HepG2 (cell line): ENCODE measurements at regions not wholly inside any gene's neighbourhood (a gene's known extent, or its start where the extent isn't known, plus 50 kb on each side); places are given as distances from the start of the nearest gene placed in this dataset.

ENCODE experiments used
- ATAC-seq: fragments of 200-7000 bp; cut with Tn5 transposase; 3 replicates; pipeline ENCODE4 v1.9.1; 2020; ENCODE audit warnings: mild to moderate bottlenecking, moderate library complexity
- BruUV-seq: library from RNA; stranded (reverse); fragments of 400-500 nt; replicated peaks from 2 replicates; lab custom pipeline; 2021; lab: Mats Ljungman, UMichigan
- CTCF ChIA-PET: fragments of 300-600 bp; formaldehyde crosslinking; extraction: SDS; loops from one replicate; lab custom pipeline; 2021; ENCODE audit warnings: low total read pairs, inconsistent platforms, low intra/inter-chr PET ratio; lab: Yijun Ruan, JAX
- POLR2A ChIA-PET: fragments of 350-600 bp; sonication (Branson Sonifier 250); formaldehyde crosslinking; loops from one replicate; lab custom pipeline; 2020; ENCODE audit warnings: antibody characterized with exemption, inconsistent platforms; lab: Yijun Ruan, JAX
- DNase-seq: peaks from one replicate; pipeline ENCODE4 v3.0.0-alpha.2; 2015; ENCODE audit warnings: low spot score
- FAIRE-seq: peaks from 3 replicates; lab custom pipeline; 2011; peaks lifted over from hg19 to GRCh38; lab: Jason Lieb, UNC
- H2AFZ ChIP-seq: one replicate; pipeline ENCODE4 v1.6.1; 2011; ENCODE audit warnings: low read length, inconsistent platforms
- H3K27ac ChIP-seq: fragments of 300-600 bp; 3 replicates; pipeline ENCODE4 v1.8.0; 2011; ENCODE audit warnings: mixed run types, mild to moderate bottlenecking, mixed read lengths, low read length, inconsistent platforms; ENCODE audit not compliant: insufficient read depth; ENCODE audit errors: extremely low read length
- H3K27me3 ChIP-seq, 2 experiments: fragments of 200-600 bp in 1 of 2; 2 replicates in 1 of 2; 3 replicates in 1 of 2; pipeline versions ENCODE4 v1.6.0 to v1.8.0; 2011; ENCODE audit warnings: low read length in 2 of 2, mild to moderate bottlenecking in 2 of 2, moderate library complexity in 2 of 2, inconsistent platforms in 1 of 2; ENCODE audit not compliant: insufficient read depth in 2 of 2, control insufficient read depth in 1 of 2
- H3K36me3 ChIP-seq, 2 experiments: fragments of 200-600 bp in 1 of 2; replicated peaks in 1 of 2; 2 replicates in 1 of 2; 3 replicates in 1 of 2; pipeline versions ENCODE4 v1.5.1 to v1.8.0; 2011; ENCODE audit warnings: low read length in 2 of 2, inconsistent platforms in 1 of 2; ENCODE audit not compliant: insufficient read depth in 2 of 2, control insufficient read depth in 1 of 2
- H3K4me1 ChIP-seq: 2 replicates; pipeline ENCODE4 v1.5.1; 2012; ENCODE audit warnings: low read length, inconsistent platforms; ENCODE audit not compliant: insufficient read depth
- H3K4me2 ChIP-seq: 2 replicates; pipeline ENCODE4 v1.6.0; 2011; ENCODE audit warnings: low read depth, low read length, inconsistent platforms
- H3K4me3 ChIP-seq, 3 experiments: fragments of 200-600 bp in 1 of 3; sonication (generic), shearing (Covaris generic) in 1 of 3; replicated peaks in 1 of 3; 2 replicates each; pipeline ENCODE4 v1.5.1; 2011 to 2016; ENCODE audit warnings: low read length in 3 of 3, inconsistent platforms in 2 of 3, low read depth in 2 of 3, mild to moderate bottlenecking in 2 of 3, control low read depth in 1 of 3, mixed read lengths in 1 of 3; ENCODE audit not compliant: insufficient read depth in 1 of 3
- H3K79me2 ChIP-seq: one replicate; pipeline ENCODE4 v1.6.1; 2011; ENCODE audit warnings: low read length, inconsistent platforms; ENCODE audit not compliant: insufficient read depth
- H3K9ac ChIP-seq: 2 replicates; pipeline ENCODE4 v1.6.0; 2011; ENCODE audit warnings: mild to moderate bottlenecking, low read depth, low read length, inconsistent platforms; ENCODE audit not compliant: insufficient read depth
- H3K9me3 ChIP-seq: 2 replicates; pipeline ENCODE4 v1.5.1; 2012; ENCODE audit warnings: mild to moderate bottlenecking, low read length
- H4K20me1 ChIP-seq: 2 replicates; pipeline ENCODE4 v1.6.0; 2011; ENCODE audit warnings: inconsistent platforms, mild to moderate bottlenecking, low read length, moderate library complexity; ENCODE audit not compliant: insufficient read depth
- AHR ChIP-seq: IDR thresholded peaks from 2 replicates; pipeline ENCODE4 v1.6.1; 2018; ENCODE audit warnings: missing genetic modification reagents, missing compliant biosample characterization
- DMAP1 ChIP-seq: IDR thresholded peaks from 2 replicates; pipeline ENCODE4 v1.6.1; 2016
- KAT2B ChIP-seq: fragments of 150-350 bp; IDR thresholded peaks from 2 replicates; pipeline ENCODE4 v1.6.1; 2014; ENCODE audit warnings: low read depth, low read length, borderline replicate concordance
- MLX ChIP-seq: IDR thresholded peaks from 2 replicates; pipeline ENCODE4 v1.6.1; 2016
- REPIN1 ChIP-seq: sonication (generic); formaldehyde crosslinking; IDR thresholded peaks from 2 replicates; pipeline ENCODE4 v1.8.0; 2022; ENCODE audit warnings: missing genetic modification reagents, low read depth, mild to moderate bottlenecking, borderline replicate concordance
- ZBTB33 ChIP-seq: sonication (generic); formaldehyde crosslinking; IDR thresholded peaks from 2 replicates; pipeline ENCODE4 v1.4.0; 2020; ENCODE audit warnings: missing genetic modification reagents
- ZFP36L1 ChIP-seq: sonication (generic); formaldehyde crosslinking; IDR thresholded peaks from 2 replicates; pipeline ENCODE4 v1.8.0; 2022; ENCODE audit warnings: mild to moderate bottlenecking, missing genetic modification reagents, moderate library complexity
- ZNF354B ChIP-seq: sonication (generic); formaldehyde crosslinking; IDR thresholded peaks from 2 replicates; pipeline ENCODE4 v1.8.0; 2022; ENCODE audit warnings: mild to moderate bottlenecking, missing genetic modification reagents
- ZNF441 ChIP-seq: sonication (generic); formaldehyde crosslinking; IDR thresholded peaks from 2 replicates; pipeline ENCODE4 v1.7.0; 2021; ENCODE audit warnings: missing genetic modification reagents, borderline replicate concordance
- ZNF570 ChIP-seq: sonication (generic); formaldehyde crosslinking; IDR thresholded peaks from 2 replicates; pipeline ENCODE4 v1.4.0; 2020; ENCODE audit warnings: mild to moderate bottlenecking, missing genetic modification reagents, borderline replicate concordance
- ZNF616 ChIP-seq: sonication (generic); formaldehyde crosslinking; IDR thresholded peaks from 2 replicates; pipeline ENCODE4 v1.5.0; 2020; ENCODE audit warnings: low read depth, mild to moderate bottlenecking, missing genetic modification reagents
- ZSCAN20 ChIP-seq: sonication (generic); formaldehyde crosslinking; IDR thresholded peaks from 2 replicates; pipeline ENCODE4 v1.4.0; 2020; ENCODE audit warnings: missing genetic modification reagents, mild to moderate bottlenecking, borderline replicate concordance
- in situ Hi-C: cut with HindIII; loops from 2 replicates; pipeline ENCODE4 v1.10.0; 2017; ENCODE audit warnings: low pct_unique_long_range_greater_than_20kb; ENCODE audit not compliant: extremely low pct_ligation_motif_present
- intact Hi-C: fragments of 100-400 bp; cut with micrococcal nuclease; formaldehyde crosslinking; loops from one replicate; pipeline ENCODE4 v1.10.0; 2022; ENCODE audit not compliant: unreplicated experiment
- TF ChIP-seq, protein P1 (sequence below): sonication (generic); formaldehyde crosslinking; conservative IDR thresholded peaks from 2 replicates; pipeline ENCODE4 v1.8.0; 2022; ENCODE audit warnings: missing genetic modification reagents

- H3K4me3 ChIP-seq = no peak overlapping the region
- no peaks in the 10 kb centered on the region for H3K9me3 ChIP-seq
- ChIA-PET CTCF (no interaction called here), POLR2A (no interaction called here)
- no TSS peak for BruUV-seq
- no peak for FAIRE-seq
- H4K20me1 ChIP-seq = no peaks in the 10 kb centered on the region
- in situ Hi-C loops (no loop called here), intact Hi-C loops (no loop called here)
- H3K9ac ChIP-seq = no peak overlapping the region
- H3K36me3 ChIP-seq = no peaks in the 10 kb centered on the region
- no peak for DNase-seq
- no peaks in the 10 kb centered on the region for H3K79me2 ChIP-seq
- TF ChIP-seq ZFP36L1 (no peak), ZSCAN20 (CRISPR knock-in tag) (no peak), KAT2B (no peak), REPIN1 (CRISPR knock-in tag) (no peak), AHR (CRISPR knock-in tag) (no peak), ZNF616 (no peak), ZBTB33 (CRISPR knock-in tag) (no peak), DMAP1 (CRISPR knock-in tag) (no peak), ZNF354B (CRISPR knock-in tag) (no peak), ZNF570 (CRISPR knock-in tag) (no peak), MLX (CRISPR knock-in tag) (no peak), ZNF441 (CRISPR knock-in tag) (no peak)
- TF ChIP-seq, protein P1, sequence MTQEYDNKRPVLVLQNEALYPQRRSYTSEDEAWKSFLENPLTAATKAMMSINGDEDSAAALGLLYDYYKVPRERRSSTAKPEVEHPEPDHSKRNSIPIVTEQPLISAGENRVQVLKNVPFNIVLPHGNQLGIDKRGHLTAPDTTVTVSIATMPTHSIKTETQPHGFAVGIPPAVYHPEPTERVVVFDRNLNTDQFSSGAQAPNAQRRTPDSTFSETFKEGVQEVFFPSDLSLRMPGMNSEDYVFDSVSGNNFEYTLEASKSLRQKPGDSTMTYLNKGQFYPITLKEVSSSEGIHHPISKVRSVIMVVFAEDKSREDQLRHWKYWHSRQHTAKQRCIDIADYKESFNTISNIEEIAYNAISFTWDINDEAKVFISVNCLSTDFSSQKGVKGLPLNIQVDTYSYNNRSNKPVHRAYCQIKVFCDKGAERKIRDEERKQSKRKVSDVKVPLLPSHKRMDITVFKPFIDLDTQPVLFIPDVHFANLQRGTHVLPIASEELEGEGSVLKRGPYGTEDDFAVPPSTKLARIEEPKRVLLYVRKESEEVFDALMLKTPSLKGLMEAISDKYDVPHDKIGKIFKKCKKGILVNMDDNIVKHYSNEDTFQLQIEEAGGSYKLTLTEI = no peak
- H3K27ac ChIP-seq = no peak overlapping the region
- H2AFZ ChIP-seq = no peak overlapping the region
- ATAC-seq = no peak
- H3K4me2 ChIP-seq = no peak overlapping the region
- peaks cover 0 to 24% of the 10 kb centered on the region in 2 experiments; a peak in 2 of 5 replicates for H3K27me3 ChIP-seq
- H3K4me1 ChIP-seq = no peaks in the 10 kb centered on the region
Measured at GRCh38 chr13:26822146-26822545, 61.6 kb upstream of the GPR12 start.
